Panc1 (cell line): ENCODE measurements at regions not wholly inside any gene's neighbourhood (a gene's known extent, or its start where the extent isn't known, plus 50 kb on each side); places are given as distances from the start of the nearest gene placed in this dataset.

ENCODE experiments used
- ATAC-seq: fragments of 200-7000 bp; cut with Tn5 transposase; 2 replicates; pipeline ENCODE4 v1.9.1; 2020; ENCODE audit warnings: mild to moderate bottlenecking, moderate library complexity
- BruUV-seq: library from RNA; stranded (reverse); fragments of 400-500 nt; replicated peaks from 2 replicates; lab custom pipeline; 2021; lab: Mats Ljungman, UMichigan
- CTCF ChIA-PET: fragments of 300-600 bp; sonication (Branson Sonifier 250); formaldehyde crosslinking; loops from one replicate; lab custom pipeline; 2022; ENCODE audit warnings: antibody characterized with exemption; lab: Charles Lee
- POLR2A ChIA-PET: fragments of 300-600 bp; sonication (Branson Sonifier 250); formaldehyde crosslinking; loops from one replicate; lab custom pipeline; 2022; ENCODE audit warnings: antibody characterized with exemption; lab: Charles Lee
- DNase-seq: peaks from one replicate; pipeline ENCODE4 v3.0.0-alpha.2; 2010; ENCODE audit warnings: low read depth, low spot score
- H3K27ac ChIP-seq: 2 replicates; pipeline ENCODE4 v1.5.1; 2011; ENCODE audit warnings: mild to moderate bottlenecking, low read length, inconsistent platforms
- H3K27me3 ChIP-seq: fragments of 200-500 bp; sonication (Bioruptor generic); 2 replicates; pipeline ENCODE4 v1.6.0; 2014; ENCODE audit warnings: low read length, inconsistent platforms; ENCODE audit not compliant: control insufficient read depth, insufficient read depth
- H3K36me3 ChIP-seq: fragments of 200-500 bp; sonication (Bioruptor generic); 2 replicates; pipeline ENCODE4 v1.5.1; 2014; ENCODE audit warnings: inconsistent platforms, mild to moderate bottlenecking, low read length, moderate library complexity; ENCODE audit not compliant: control insufficient read depth, insufficient read depth
- H3K4me1 ChIP-seq: 2 replicates; pipeline ENCODE4 v1.5.1; 2011; ENCODE audit warnings: inconsistent platforms, mild to moderate bottlenecking, low read length, moderate library complexity; ENCODE audit not compliant: control insufficient read depth, insufficient read depth
- H3K4me3 ChIP-seq, 2 experiments: 2 replicates each; pipeline ENCODE4 v1.5.1; 2011 to 2012; ENCODE audit warnings: low read depth in 2 of 2, low read length in 2 of 2, mild to moderate bottlenecking in 2 of 2, inconsistent platforms in 1 of 2, moderate library complexity in 1 of 2
- H3K9me3 ChIP-seq: fragments of 200-500 bp; sonication (Bioruptor generic); 2 replicates; pipeline ENCODE4 v1.5.1; 2014; ENCODE audit warnings: low read depth, mild to moderate bottlenecking, inconsistent platforms, low read length, moderate library complexity; ENCODE audit not compliant: control insufficient read depth, insufficient read depth
- CTCF ChIP-seq: fragments of 450-650 bp; IDR thresholded peaks from 2 replicates; pipeline ENCODE4 v1.5.1; 2017; ENCODE audit warnings: mild to moderate bottlenecking
- POLR2AphosphoS5 ChIP-seq: IDR thresholded peaks from 2 replicates; pipeline ENCODE4 v1.6.1; 2012; ENCODE audit warnings: mild to moderate bottlenecking, low read depth, low read length, moderate library complexity
- REST ChIP-seq, 2 experiments: IDR thresholded peaks; 2 replicates each; pipeline ENCODE4 v1.6.1; 2011 to 2012; ENCODE audit warnings: low read depth in 2 of 2, control low read depth in 1 of 2, low read length in 1 of 2, mild to moderate bottlenecking in 1 of 2, moderate library complexity in 1 of 2; ENCODE audit not compliant: insufficient read depth in 1 of 2
- SIN3A ChIP-seq: IDR thresholded peaks from 2 replicates; pipeline ENCODE4 v1.6.1; 2012; ENCODE audit warnings: low read depth, mild to moderate bottlenecking, low read length, moderate library complexity, borderline replicate concordance; ENCODE audit not compliant: insufficient read depth
- TCF7L2 ChIP-seq: IDR thresholded peaks from 2 replicates; pipeline ENCODE4 v1.6.1; 2011; ENCODE audit warnings: mild to moderate bottlenecking, low read depth, low read length, inconsistent platforms
- in situ Hi-C: cut with HindIII; loops from 2 replicates; pipeline ENCODE4 v1.10.0; 2016; ENCODE audit warnings: low sequenced_read_pairs, low pct_unique_long_range_greater_than_20kb
- intact Hi-C: fragments of 100-400 bp; cut with micrococcal nuclease; formaldehyde crosslinking; loops from one replicate; pipeline ENCODE4 v1.10.0; 2022; ENCODE audit not compliant: unreplicated experiment

- in situ Hi-C loops (no loop called here), intact Hi-C loops (no loop called here)
- H3K36me3 ChIP-seq = no peaks in the 10 kb centered on the region
- no peaks in the 10 kb centered on the region for H3K27me3 ChIP-seq
- TF ChIP-seq REST (IDR thresholded peaks at IDR 0.05; ENCODE audit: insufficient read depth in 1 of 2, low read depth in 2 of 2, low read length in 1 of 2) (no peak), CTCF (no peak), TCF7L2 (no peak), POLR2AphosphoS5 (no peak), SIN3A (no peak)
- H3K4me1 ChIP-seq = no peaks in the 10 kb centered on the region
- CTCF ChIA-PET = no interaction called here
- POLR2A ChIA-PET = no interaction called here
- H3K4me3 ChIP-seq = no peak overlapping the region
- ATAC-seq = no peak
- H3K9me3 ChIP-seq = no peaks in the 10 kb centered on the region
- no TSS peak for BruUV-seq
- no peak for DNase-seq
- no peak overlapping the region for H3K27ac ChIP-seq
Observed at GRCh38 chr3:159209459-159209858, 407.6 kb downstream of the MFSD1 start.

- H3K9me3 ChIP-seq = no peaks in the 10 kb centered on the region
- DNase-seq (no peak), ATAC-seq (no peak)
- ChIA-PET POLR2A (no interaction called here), CTCF (no interaction called here)
- intact Hi-C loops = no loop called here
- in situ Hi-C loops = no loop called here
- H3K4me3 ChIP-seq = no peak overlapping the region
- no peaks in the 10 kb centered on the region for H3K27me3 ChIP-seq
- H3K36me3 ChIP-seq = no peaks in the 10 kb centered on the region
- H3K27ac ChIP-seq = no peak overlapping the region
- BruUV-seq = no TSS peak
- no peaks in the 10 kb centered on the region for H3K4me1 ChIP-seq
- TF ChIP-seq TCF7L2 (no peak), REST (IDR thresholded peaks at IDR 0.05; ENCODE audit: insufficient read depth in 1 of 2, low read depth in 2 of 2, low read length in 1 of 2) (no peak)
Observed at GRCh38 chr3:159210336-159210735, 408.5 kb downstream of the MFSD1 start.
